SU-DHL-6 (cell line): ENCODE measurements at regions not wholly inside any gene's neighbourhood (a gene's known extent, or its start where the extent isn't known, plus 50 kb on each side); places are given as distances from the start of the nearest gene placed in this dataset.

Experiments
- EZH2phosphoT487 ChIP-seq: fragments of 200-600 bp; sonication (generic), shearing (Covaris generic); conservative IDR thresholded peaks from 2 replicates; pipeline ENCODE4 v1.6.1; 2018; ENCODE audit warnings: mild to moderate bottlenecking, antibody characterized with exemption, low read length, moderate library complexity, mixed read lengths
- TF ChIP-seq, protein P1 (sequence below): fragments of 200-600 bp; sonication (generic); IDR thresholded peaks from one replicate; pipeline ENCODE4 v1.5.1; 2017; ENCODE audit warnings: antibody characterized with exemption, mild to moderate bottlenecking, low read length, moderate library complexity; ENCODE audit not compliant: insufficient read depth, poor library complexity, severe bottlenecking

DNA sequence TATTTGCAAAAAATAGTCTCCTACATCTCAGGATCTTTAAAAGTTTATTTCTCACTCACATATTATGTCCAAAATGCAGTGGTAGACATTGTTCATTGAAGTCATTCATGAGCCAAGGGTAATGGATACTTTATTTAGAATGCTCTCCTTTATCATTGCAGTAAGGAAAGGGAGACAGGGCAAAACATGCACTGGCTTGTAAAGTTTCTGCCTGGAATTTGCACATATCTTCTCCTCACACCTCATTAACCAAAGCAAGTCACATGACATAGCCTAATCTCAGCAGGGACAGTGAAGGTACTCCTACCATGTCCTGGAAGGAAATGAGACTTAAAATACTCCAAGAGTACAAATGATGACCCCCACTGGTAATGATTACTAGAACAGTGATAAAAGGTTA lies 333.7 kb upstream of the EPHA3 start:
- TF ChIP-seq, protein P1, sequence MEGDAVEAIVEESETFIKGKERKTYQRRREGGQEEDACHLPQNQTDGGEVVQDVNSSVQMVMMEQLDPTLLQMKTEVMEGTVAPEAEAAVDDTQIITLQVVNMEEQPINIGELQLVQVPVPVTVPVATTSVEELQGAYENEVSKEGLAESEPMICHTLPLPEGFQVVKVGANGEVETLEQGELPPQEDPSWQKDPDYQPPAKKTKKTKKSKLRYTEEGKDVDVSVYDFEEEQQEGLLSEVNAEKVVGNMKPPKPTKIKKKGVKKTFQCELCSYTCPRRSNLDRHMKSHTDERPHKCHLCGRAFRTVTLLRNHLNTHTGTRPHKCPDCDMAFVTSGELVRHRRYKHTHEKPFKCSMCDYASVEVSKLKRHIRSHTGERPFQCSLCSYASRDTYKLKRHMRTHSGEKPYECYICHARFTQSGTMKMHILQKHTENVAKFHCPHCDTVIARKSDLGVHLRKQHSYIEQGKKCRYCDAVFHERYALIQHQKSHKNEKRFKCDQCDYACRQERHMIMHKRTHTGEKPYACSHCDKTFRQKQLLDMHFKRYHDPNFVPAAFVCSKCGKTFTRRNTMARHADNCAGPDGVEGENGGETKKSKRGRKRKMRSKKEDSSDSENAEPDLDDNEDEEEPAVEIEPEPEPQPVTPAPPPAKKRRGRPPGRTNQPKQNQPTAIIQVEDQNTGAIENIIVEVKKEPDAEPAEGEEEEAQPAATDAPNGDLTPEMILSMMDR, result no peak
- no peak for TF ChIP-seq EZH2phosphoT487
